HEK293 (cell line): ENCODE measurements at regions not wholly inside any gene's neighbourhood (a gene's known extent, or its start where the extent isn't known, plus 50 kb on each side); places are given as distances from the start of the nearest gene placed in this dataset.

Experiments
- KLF10 ChIP-seq: fragments of 450-650 bp; IDR thresholded peaks from 2 replicates; pipeline ENCODE4 v1.5.1; 2018; ENCODE audit warnings: missing biosample characterization, mild to moderate bottlenecking, missing genetic modification characterization
- MEIS1 ChIP-seq: sonication (generic); formaldehyde crosslinking; IDR thresholded peaks from 2 replicates; pipeline ENCODE4 v1.8.1; 2022; ENCODE audit warnings: missing genetic modification reagents, mild to moderate bottlenecking, borderline replicate concordance
- ZNF48 ChIP-seq: fragments of 450-650 bp; formaldehyde crosslinking; IDR thresholded peaks from 2 replicates; pipeline ENCODE4 v1.5.1; 2016; ENCODE audit warnings: missing biosample characterization, missing genetic modification characterization

- no peak for TF ChIP-seq KLF10
- no peak for TF ChIP-seq ZNF48 (tag by site-specific recombination)
- no peak for TF ChIP-seq MEIS1 (CRISPR knock-in tag)
These were observed 263.4 kb downstream of the ADGRD1 start for GRCh38 chr12:131217024-131217586.
